HG03342 (cell line): ENCODE measurements at regions not wholly inside any gene's neighbourhood (a gene's known extent, or its start where the extent isn't known, plus 50 kb on each side); places are given as distances from the start of the nearest gene placed in this dataset.

Experiments
- ATAC-seq: cut with Tn5 transposase; IDR thresholded peaks from one replicate; pipeline ENCODE4 v1.9.1; 2021; ENCODE audit warnings: mild to moderate bottlenecking, moderate library complexity; ENCODE audit not compliant: unreplicated experiment

GRCh38 chr5:156096259-156096658, 230.7 kb upstream of the SGCD start:
- no peak for ATAC-seq

GRCh38 chr5:156103155-156103885, 223.6 kb upstream of the SGCD start:
- no peak for ATAC-seq

- no peak for ATAC-seq
Observed at GRCh38 chr5:156109317-156110023, 217.5 kb upstream of the SGCD start.

- ATAC-seq = no peak
Observed at GRCh38 chr5:156119692-156120091, 207.3 kb upstream of the SGCD start.

- no peak for ATAC-seq
Observed at GRCh38 chr5:156120777-156121176, 206.2 kb upstream of the SGCD start.

GRCh38 chr5:156121234-156121633, 205.7 kb upstream of the SGCD start:
- no peak for ATAC-seq

- ATAC-seq = no peak
Observed at GRCh38 chr5:156121882-156122281, 205.1 kb upstream of the SGCD start.

- no peak for ATAC-seq
Observed at GRCh38 chr5:156124708-156125107, 202.3 kb upstream of the SGCD start.

GRCh38 chr5:156125118-156125517, 201.8 kb upstream of the SGCD start:
- no peak for ATAC-seq

- ATAC-seq = no peak
Observed at GRCh38 chr5:156126716-156127115, 200.2 kb upstream of the SGCD start.

- no peak for ATAC-seq
Observed at GRCh38 chr5:156128026-156128425, 198.9 kb upstream of the SGCD start.

- ATAC-seq = no peak
Observed at GRCh38 chr5:156134216-156134615, 192.7 kb upstream of the SGCD start.

- no peak for ATAC-seq
Observed at GRCh38 chr5:156135531-156135930, 191.4 kb upstream of the SGCD start.

- ATAC-seq = no peak
Observed at GRCh38 chr5:156137071-156137869, 189.7 kb upstream of the SGCD start.

GRCh38 chr5:156142867-156143266, 184.1 kb upstream of the SGCD start:
- ATAC-seq = no peak

- ATAC-seq = no peak
Observed at GRCh38 chr5:156147261-156147943, 179.6 kb upstream of the SGCD start.

- no peak for ATAC-seq
Observed at GRCh38 chr5:156147944-156148285, 179.0 kb upstream of the SGCD start.

GRCh38 chr5:156148301-156148700, 178.7 kb upstream of the SGCD start:
- ATAC-seq = no peak

- ATAC-seq = no peak
Observed at GRCh38 chr5:156149213-156149612, 177.8 kb upstream of the SGCD start.

GRCh38 chr5:156153602-156154001, 173.4 kb upstream of the SGCD start:
- ATAC-seq = no peak

- ATAC-seq = no peak
Observed at GRCh38 chr5:156154757-156155156, 172.2 kb upstream of the SGCD start.
